ENCODE measurements at regions not wholly inside any gene's neighbourhood (a gene's known extent, or its start where the extent isn't known, plus 50 kb on each side); places are given as distances from the start of the nearest gene placed in this dataset.

DNA sequence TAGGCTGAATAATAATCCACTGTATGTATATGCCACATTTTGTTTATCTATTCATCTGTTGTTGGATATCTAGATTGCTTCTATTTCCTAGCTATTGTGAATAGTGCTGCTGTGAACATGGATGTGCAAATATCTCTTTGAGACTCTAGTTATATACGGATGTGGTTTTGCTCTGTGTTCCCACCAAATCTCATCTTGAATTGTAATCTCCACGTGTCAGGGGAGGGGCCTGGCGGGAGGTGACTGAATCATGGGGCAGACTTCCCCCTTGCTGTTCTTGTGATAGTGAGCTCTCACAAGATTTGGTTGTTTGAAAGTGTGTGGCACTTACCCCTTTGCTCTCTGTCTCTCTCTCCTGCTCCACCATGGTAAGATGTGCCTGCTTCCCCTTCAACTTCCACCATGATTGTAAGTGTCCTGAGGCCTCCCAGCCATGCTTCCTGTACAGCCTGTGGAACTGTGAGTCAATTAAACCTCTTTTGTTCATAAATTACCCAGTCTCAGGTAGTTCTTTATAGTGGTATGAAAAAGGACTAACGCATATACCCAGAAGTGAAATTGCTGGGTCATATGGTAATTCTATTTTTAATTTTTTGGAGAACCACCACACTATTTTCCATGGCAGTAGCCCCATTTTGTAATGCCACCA lies 86.1 kb upstream of the UPP2 start:
- Histone ChIP-seq H2AFZ (ENCODE audit: low read depth, low read length) (no peak overlapping the region), H3K9me3 (ENCODE audit: insufficient read depth, low read length, severe bottlenecking) (no peaks in the 10 kb centered on the region), H3K4me2 (ENCODE audit: insufficient read depth, low read length) (no peak overlapping the region), H3K36me3 (ENCODE audit: insufficient read depth, low read length) (no peaks in the 10 kb centered on the region), H3K27ac (ENCODE audit: low read length) (no peak overlapping the region), H3K27me3 (ENCODE audit: insufficient read depth, low read length, poor library complexity) (peaks cover 19% of the 10 kb centered on the region), H3K9ac (ENCODE audit: low read depth, low read length) (no peak overlapping the region), H3K79me2 (ENCODE audit: insufficient read depth, low read length) (no peaks in the 10 kb centered on the region), H4K20me1 (ENCODE audit: insufficient read depth, low read length) (no peaks in the 10 kb centered on the region), H3K4me1 (ENCODE audit: insufficient read depth, low read length) (peaks cover 8% of the 10 kb centered on the region; the same call in 1 of the 2 replicates), H3K4me3 (ENCODE audit: low read depth in 1 of 2, low read length in 2 of 2) (no peak overlapping the region)
- DNase-seq (peak; percentile 57), ATAC-seq (ENCODE audit: insufficient read depth, low read depth) (peak; percentile 92)
- TF ChIP-seq, protein P1, sequence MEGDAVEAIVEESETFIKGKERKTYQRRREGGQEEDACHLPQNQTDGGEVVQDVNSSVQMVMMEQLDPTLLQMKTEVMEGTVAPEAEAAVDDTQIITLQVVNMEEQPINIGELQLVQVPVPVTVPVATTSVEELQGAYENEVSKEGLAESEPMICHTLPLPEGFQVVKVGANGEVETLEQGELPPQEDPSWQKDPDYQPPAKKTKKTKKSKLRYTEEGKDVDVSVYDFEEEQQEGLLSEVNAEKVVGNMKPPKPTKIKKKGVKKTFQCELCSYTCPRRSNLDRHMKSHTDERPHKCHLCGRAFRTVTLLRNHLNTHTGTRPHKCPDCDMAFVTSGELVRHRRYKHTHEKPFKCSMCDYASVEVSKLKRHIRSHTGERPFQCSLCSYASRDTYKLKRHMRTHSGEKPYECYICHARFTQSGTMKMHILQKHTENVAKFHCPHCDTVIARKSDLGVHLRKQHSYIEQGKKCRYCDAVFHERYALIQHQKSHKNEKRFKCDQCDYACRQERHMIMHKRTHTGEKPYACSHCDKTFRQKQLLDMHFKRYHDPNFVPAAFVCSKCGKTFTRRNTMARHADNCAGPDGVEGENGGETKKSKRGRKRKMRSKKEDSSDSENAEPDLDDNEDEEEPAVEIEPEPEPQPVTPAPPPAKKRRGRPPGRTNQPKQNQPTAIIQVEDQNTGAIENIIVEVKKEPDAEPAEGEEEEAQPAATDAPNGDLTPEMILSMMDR (IDR thresholded peaks at IDR 0.05; ENCODE audit: borderline replicate concordance, extremely low read depth, low read length, poor library complexity, severe bottlenecking), result no peak
- TF ChIP-seq EZH2 (IDR thresholded peaks at IDR 0.05; ENCODE audit: borderline replicate concordance, low read depth, low read length, severe bottlenecking), result no peak

- Histone ChIP-seq H2AFZ (ENCODE audit: low read depth, low read length) (no peak overlapping the region), H3K9ac (ENCODE audit: low read depth, low read length) (no peak overlapping the region), H4K20me1 (ENCODE audit: insufficient read depth, low read length) (no peaks in the 10 kb centered on the region), H3K4me1 (ENCODE audit: insufficient read depth, low read length) (peaks cover 8% of the 10 kb centered on the region; the same call in 1 of the 2 replicates), H3K27ac (ENCODE audit: low read length) (no peak overlapping the region), H3K79me2 (ENCODE audit: insufficient read depth, low read length) (no peaks in the 10 kb centered on the region), H3K9me3 (ENCODE audit: insufficient read depth, low read length, severe bottlenecking) (no peaks in the 10 kb centered on the region), H3K36me3 (ENCODE audit: insufficient read depth, low read length) (no peaks in the 10 kb centered on the region), H3K4me2 (ENCODE audit: insufficient read depth, low read length) (no peak overlapping the region), H3K4me3 (ENCODE audit: low read depth in 1 of 2, low read length in 2 of 2) (no peak overlapping the region), H3K27me3 (ENCODE audit: insufficient read depth, low read length, poor library complexity) (peaks cover 8% of the 10 kb centered on the region)
- ATAC-seq (ENCODE audit: insufficient read depth, low read depth) (no peak), DNase-seq (no peak)
- TF ChIP-seq, protein P1 (IDR thresholded peaks at IDR 0.05; ENCODE audit: borderline replicate concordance, extremely low read depth, low read length, poor library complexity, severe bottlenecking), result no peak
- TF ChIP-seq EZH2 (IDR thresholded peaks at IDR 0.05; ENCODE audit: borderline replicate concordance, low read depth, low read length, severe bottlenecking), result no peak
These were observed 87.8 kb upstream of the UPP2 start for GRCh38 chr2:158013891-158014290.

GRCh38 chr2:158011055-158011771 lies 90.5 kb upstream of the UPP2 start:
- DNase-seq (no peak), ATAC-seq (ENCODE audit: insufficient read depth, low read depth) (no peak)
- Histone ChIP-seq H3K36me3 (ENCODE audit: insufficient read depth, low read length) (no peaks in the 10 kb centered on the region), H3K4me1 (ENCODE audit: insufficient read depth, low read length) (peaks cover 8% of the 10 kb centered on the region; the same call in 1 of the 2 replicates), H3K4me2 (ENCODE audit: insufficient read depth, low read length) (no peak overlapping the region), H3K9ac (ENCODE audit: low read depth, low read length) (no peak overlapping the region), H2AFZ (ENCODE audit: low read depth, low read length) (no peak overlapping the region), H3K4me3 (ENCODE audit: low read depth in 1 of 2, low read length in 2 of 2) (no peak overlapping the region), H3K27ac (ENCODE audit: low read length) (no peak overlapping the region), H3K9me3 (ENCODE audit: insufficient read depth, low read length, severe bottlenecking) (no peaks in the 10 kb centered on the region), H4K20me1 (ENCODE audit: insufficient read depth, low read length) (no peaks in the 10 kb centered on the region), H3K79me2 (ENCODE audit: insufficient read depth, low read length) (no peaks in the 10 kb centered on the region), H3K27me3 (ENCODE audit: insufficient read depth, low read length, poor library complexity) (peaks cover 3% of the 10 kb centered on the region)
- TF ChIP-seq EZH2 (IDR thresholded peaks at IDR 0.05; ENCODE audit: borderline replicate concordance, low read depth, low read length, severe bottlenecking), result no peak
- TF ChIP-seq, protein P1 (IDR thresholded peaks at IDR 0.05; ENCODE audit: borderline replicate concordance, extremely low read depth, low read length, poor library complexity, severe bottlenecking), result no peak

Data from DND-41 (cell line).